Panc1 (cell line): ENCODE measurements at regions not wholly inside any gene's neighbourhood (a gene's known extent, or its start where the extent isn't known, plus 50 kb on each side); places are given as distances from the start of the nearest gene placed in this dataset.

ENCODE experiments used
- ATAC-seq: fragments of 200-7000 bp; cut with Tn5 transposase; 2 replicates; pipeline ENCODE4 v1.9.1; 2020; ENCODE audit warnings: mild to moderate bottlenecking, moderate library complexity
- BruUV-seq: library from RNA; stranded (reverse); fragments of 400-500 nt; replicated peaks from 2 replicates; lab custom pipeline; 2021; lab: Mats Ljungman, UMichigan
- CTCF ChIA-PET: fragments of 300-600 bp; sonication (Branson Sonifier 250); formaldehyde crosslinking; loops from one replicate; lab custom pipeline; 2022; ENCODE audit warnings: antibody characterized with exemption; lab: Charles Lee
- POLR2A ChIA-PET: fragments of 300-600 bp; sonication (Branson Sonifier 250); formaldehyde crosslinking; loops from one replicate; lab custom pipeline; 2022; ENCODE audit warnings: antibody characterized with exemption; lab: Charles Lee
- DNase-seq: peaks from one replicate; pipeline ENCODE4 v3.0.0-alpha.2; 2010; ENCODE audit warnings: low read depth, low spot score
- H3K27ac ChIP-seq: 2 replicates; pipeline ENCODE4 v1.5.1; 2011; ENCODE audit warnings: mild to moderate bottlenecking, low read length, inconsistent platforms
- H3K27me3 ChIP-seq: fragments of 200-500 bp; sonication (Bioruptor generic); 2 replicates; pipeline ENCODE4 v1.6.0; 2014; ENCODE audit warnings: low read length, inconsistent platforms; ENCODE audit not compliant: control insufficient read depth, insufficient read depth
- H3K36me3 ChIP-seq: fragments of 200-500 bp; sonication (Bioruptor generic); 2 replicates; pipeline ENCODE4 v1.5.1; 2014; ENCODE audit warnings: inconsistent platforms, mild to moderate bottlenecking, low read length, moderate library complexity; ENCODE audit not compliant: control insufficient read depth, insufficient read depth
- H3K4me1 ChIP-seq: 2 replicates; pipeline ENCODE4 v1.5.1; 2011; ENCODE audit warnings: inconsistent platforms, mild to moderate bottlenecking, low read length, moderate library complexity; ENCODE audit not compliant: control insufficient read depth, insufficient read depth
- H3K4me3 ChIP-seq, 2 experiments: 2 replicates each; pipeline ENCODE4 v1.5.1; 2011 to 2012; ENCODE audit warnings: low read depth in 2 of 2, low read length in 2 of 2, mild to moderate bottlenecking in 2 of 2, inconsistent platforms in 1 of 2, moderate library complexity in 1 of 2
- H3K9me3 ChIP-seq: fragments of 200-500 bp; sonication (Bioruptor generic); 2 replicates; pipeline ENCODE4 v1.5.1; 2014; ENCODE audit warnings: low read depth, mild to moderate bottlenecking, inconsistent platforms, low read length, moderate library complexity; ENCODE audit not compliant: control insufficient read depth, insufficient read depth
- POLR2AphosphoS5 ChIP-seq: IDR thresholded peaks from 2 replicates; pipeline ENCODE4 v1.6.1; 2012; ENCODE audit warnings: mild to moderate bottlenecking, low read depth, low read length, moderate library complexity
- SIN3A ChIP-seq: IDR thresholded peaks from 2 replicates; pipeline ENCODE4 v1.6.1; 2012; ENCODE audit warnings: low read depth, mild to moderate bottlenecking, low read length, moderate library complexity, borderline replicate concordance; ENCODE audit not compliant: insufficient read depth
- TCF7L2 ChIP-seq: IDR thresholded peaks from 2 replicates; pipeline ENCODE4 v1.6.1; 2011; ENCODE audit warnings: mild to moderate bottlenecking, low read depth, low read length, inconsistent platforms
- in situ Hi-C: cut with HindIII; loops from 2 replicates; pipeline ENCODE4 v1.10.0; 2016; ENCODE audit warnings: low sequenced_read_pairs, low pct_unique_long_range_greater_than_20kb
- intact Hi-C: fragments of 100-400 bp; cut with micrococcal nuclease; formaldehyde crosslinking; loops from one replicate; pipeline ENCODE4 v1.10.0; 2022; ENCODE audit not compliant: unreplicated experiment
- TF ChIP-seq, protein P1 (sequence below), 2 experiments: IDR thresholded peaks; 2 replicates each; pipeline ENCODE4 v1.6.1; 2011 to 2012; ENCODE audit warnings: low read depth in 2 of 2, control low read depth in 1 of 2, low read length in 1 of 2, mild to moderate bottlenecking in 1 of 2, moderate library complexity in 1 of 2; ENCODE audit not compliant: insufficient read depth in 1 of 2
- TF ChIP-seq, protein P2 (sequence below): fragments of 450-650 bp; IDR thresholded peaks from 2 replicates; pipeline ENCODE4 v1.5.1; 2017; ENCODE audit warnings: mild to moderate bottlenecking

DNA sequence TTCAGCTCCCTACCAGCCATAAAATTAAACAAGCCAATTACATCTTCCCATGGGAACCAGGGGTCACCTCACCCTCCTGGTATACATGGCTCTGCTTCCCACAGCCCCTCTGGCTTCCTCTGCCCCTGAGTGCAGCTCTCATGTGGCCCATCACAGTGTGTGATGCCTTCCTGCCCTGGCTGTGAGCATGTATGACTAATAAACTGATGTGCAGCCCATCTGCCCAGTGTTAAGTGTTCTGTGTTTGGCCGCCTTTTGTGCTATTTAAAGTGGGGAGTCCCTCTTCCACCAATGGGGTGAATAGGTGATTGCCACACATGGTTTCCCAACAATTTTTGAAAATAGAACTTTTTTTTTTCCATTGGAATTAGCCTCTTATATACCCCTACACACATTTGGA is 87.7 kb upstream of the PIEZO2 start:
- no TSS peak for BruUV-seq
- ChIA-PET POLR2A (no interaction called here), CTCF (no interaction called here)
- Histone ChIP-seq H3K4me1 (no peaks in the 10 kb centered on the region), H3K27ac (no peak overlapping the region), H3K9me3 (no peaks in the 10 kb centered on the region), H3K36me3 (no peaks in the 10 kb centered on the region), H3K27me3 (no peaks in the 10 kb centered on the region), H3K4me3 (no peak overlapping the region)
- TF ChIP-seq SIN3A (no peak), TCF7L2 (no peak), POLR2AphosphoS5 (no peak)
- TF ChIP-seq, protein P1, sequence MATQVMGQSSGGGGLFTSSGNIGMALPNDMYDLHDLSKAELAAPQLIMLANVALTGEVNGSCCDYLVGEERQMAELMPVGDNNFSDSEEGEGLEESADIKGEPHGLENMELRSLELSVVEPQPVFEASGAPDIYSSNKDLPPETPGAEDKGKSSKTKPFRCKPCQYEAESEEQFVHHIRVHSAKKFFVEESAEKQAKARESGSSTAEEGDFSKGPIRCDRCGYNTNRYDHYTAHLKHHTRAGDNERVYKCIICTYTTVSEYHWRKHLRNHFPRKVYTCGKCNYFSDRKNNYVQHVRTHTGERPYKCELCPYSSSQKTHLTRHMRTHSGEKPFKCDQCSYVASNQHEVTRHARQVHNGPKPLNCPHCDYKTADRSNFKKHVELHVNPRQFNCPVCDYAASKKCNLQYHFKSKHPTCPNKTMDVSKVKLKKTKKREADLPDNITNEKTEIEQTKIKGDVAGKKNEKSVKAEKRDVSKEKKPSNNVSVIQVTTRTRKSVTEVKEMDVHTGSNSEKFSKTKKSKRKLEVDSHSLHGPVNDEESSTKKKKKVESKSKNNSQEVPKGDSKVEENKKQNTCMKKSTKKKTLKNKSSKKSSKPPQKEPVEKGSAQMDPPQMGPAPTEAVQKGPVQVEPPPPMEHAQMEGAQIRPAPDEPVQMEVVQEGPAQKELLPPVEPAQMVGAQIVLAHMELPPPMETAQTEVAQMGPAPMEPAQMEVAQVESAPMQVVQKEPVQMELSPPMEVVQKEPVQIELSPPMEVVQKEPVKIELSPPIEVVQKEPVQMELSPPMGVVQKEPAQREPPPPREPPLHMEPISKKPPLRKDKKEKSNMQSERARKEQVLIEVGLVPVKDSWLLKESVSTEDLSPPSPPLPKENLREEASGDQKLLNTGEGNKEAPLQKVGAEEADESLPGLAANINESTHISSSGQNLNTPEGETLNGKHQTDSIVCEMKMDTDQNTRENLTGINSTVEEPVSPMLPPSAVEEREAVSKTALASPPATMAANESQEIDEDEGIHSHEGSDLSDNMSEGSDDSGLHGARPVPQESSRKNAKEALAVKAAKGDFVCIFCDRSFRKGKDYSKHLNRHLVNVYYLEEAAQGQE (IDR thresholded peaks at IDR 0.05; ENCODE audit: insufficient read depth in 1 of 2, low read depth in 2 of 2, low read length in 1 of 2), result no peak
- TF ChIP-seq, protein P2, sequence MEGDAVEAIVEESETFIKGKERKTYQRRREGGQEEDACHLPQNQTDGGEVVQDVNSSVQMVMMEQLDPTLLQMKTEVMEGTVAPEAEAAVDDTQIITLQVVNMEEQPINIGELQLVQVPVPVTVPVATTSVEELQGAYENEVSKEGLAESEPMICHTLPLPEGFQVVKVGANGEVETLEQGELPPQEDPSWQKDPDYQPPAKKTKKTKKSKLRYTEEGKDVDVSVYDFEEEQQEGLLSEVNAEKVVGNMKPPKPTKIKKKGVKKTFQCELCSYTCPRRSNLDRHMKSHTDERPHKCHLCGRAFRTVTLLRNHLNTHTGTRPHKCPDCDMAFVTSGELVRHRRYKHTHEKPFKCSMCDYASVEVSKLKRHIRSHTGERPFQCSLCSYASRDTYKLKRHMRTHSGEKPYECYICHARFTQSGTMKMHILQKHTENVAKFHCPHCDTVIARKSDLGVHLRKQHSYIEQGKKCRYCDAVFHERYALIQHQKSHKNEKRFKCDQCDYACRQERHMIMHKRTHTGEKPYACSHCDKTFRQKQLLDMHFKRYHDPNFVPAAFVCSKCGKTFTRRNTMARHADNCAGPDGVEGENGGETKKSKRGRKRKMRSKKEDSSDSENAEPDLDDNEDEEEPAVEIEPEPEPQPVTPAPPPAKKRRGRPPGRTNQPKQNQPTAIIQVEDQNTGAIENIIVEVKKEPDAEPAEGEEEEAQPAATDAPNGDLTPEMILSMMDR, result no peak
- intact Hi-C loops (no loop called here), in situ Hi-C loops (no loop called here)
- DNase-seq, result no peak
- ATAC-seq, result no peak

DNA sequence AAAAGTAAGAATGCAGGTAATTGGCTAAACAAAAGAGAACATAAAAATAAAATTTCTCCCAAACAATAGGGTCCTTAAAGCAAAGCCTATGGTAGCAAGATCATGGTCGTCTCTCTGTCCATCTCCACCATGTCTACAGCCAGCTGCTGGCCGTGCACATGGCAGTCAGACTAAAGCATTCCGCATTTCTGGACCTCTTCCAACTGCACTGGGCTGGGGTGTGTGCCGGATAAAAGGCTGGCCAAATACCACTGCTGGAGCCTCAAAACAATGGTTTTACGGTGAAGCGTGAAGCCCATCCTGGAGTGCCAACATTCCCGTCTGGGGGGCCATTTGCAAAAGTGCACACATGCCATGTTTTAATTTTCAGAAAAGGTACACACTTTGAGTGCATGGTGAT is 74.8 kb upstream of the PIEZO2 start:
- CTCF ChIA-PET, result no interaction called here
- in situ Hi-C loops, result no loop called here
- TF ChIP-seq POLR2AphosphoS5, result no peak
- no peak for TF ChIP-seq TCF7L2
- TF ChIP-seq, protein P2, result no peak
- TF ChIP-seq, protein P1 (IDR thresholded peaks at IDR 0.05; ENCODE audit: insufficient read depth in 1 of 2, low read depth in 2 of 2, low read length in 1 of 2), result no peak
- TF ChIP-seq SIN3A, result no peak

More for the DNA sequence above, 74.8 kb upstream of the PIEZO2 start:
- H3K27ac ChIP-seq, result no peak overlapping the region
- no peaks in the 10 kb centered on the region for H3K9me3 ChIP-seq
- no peak overlapping the region for H3K4me3 ChIP-seq
- no TSS peak for BruUV-seq
- no peaks in the 10 kb centered on the region for H3K4me1 ChIP-seq
- DNase-seq, result no peak
- POLR2A ChIA-PET, result no interaction called here
- no peaks in the 10 kb centered on the region for H3K36me3 ChIP-seq
- no peak for ATAC-seq
- no peaks in the 10 kb centered on the region for H3K27me3 ChIP-seq
- intact Hi-C loops, result no loop called here
